Panc1 (cell line): ENCODE measurements at regions not wholly inside any gene's neighbourhood (a gene's known extent, or its start where the extent isn't known, plus 50 kb on each side); places are given as distances from the start of the nearest gene placed in this dataset.

Source experiments
- POLR2AphosphoS5 ChIP-seq: IDR thresholded peaks from 2 replicates; pipeline ENCODE4 v1.6.1; 2012; ENCODE audit warnings: mild to moderate bottlenecking, low read depth, low read length, moderate library complexity
- SIN3A ChIP-seq: IDR thresholded peaks from 2 replicates; pipeline ENCODE4 v1.6.1; 2012; ENCODE audit warnings: low read depth, mild to moderate bottlenecking, low read length, moderate library complexity, borderline replicate concordance; ENCODE audit not compliant: insufficient read depth
- TCF7L2 ChIP-seq: IDR thresholded peaks from 2 replicates; pipeline ENCODE4 v1.6.1; 2011; ENCODE audit warnings: mild to moderate bottlenecking, low read depth, low read length, inconsistent platforms
- TF ChIP-seq, protein P1 (sequence below): fragments of 450-650 bp; IDR thresholded peaks from 2 replicates; pipeline ENCODE4 v1.5.1; 2017; ENCODE audit warnings: mild to moderate bottlenecking
- TF ChIP-seq, protein P2 (sequence below), 2 experiments: IDR thresholded peaks; 2 replicates each; pipeline ENCODE4 v1.6.1; 2011 to 2012; ENCODE audit warnings: low read depth in 2 of 2, control low read depth in 1 of 2, low read length in 1 of 2, mild to moderate bottlenecking in 1 of 2, moderate library complexity in 1 of 2; ENCODE audit not compliant: insufficient read depth in 1 of 2

GRCh38 chr5:60526336-60526875 lies 173.6 kb downstream of the DEPDC1B start:
- TF ChIP-seq, protein P1, sequence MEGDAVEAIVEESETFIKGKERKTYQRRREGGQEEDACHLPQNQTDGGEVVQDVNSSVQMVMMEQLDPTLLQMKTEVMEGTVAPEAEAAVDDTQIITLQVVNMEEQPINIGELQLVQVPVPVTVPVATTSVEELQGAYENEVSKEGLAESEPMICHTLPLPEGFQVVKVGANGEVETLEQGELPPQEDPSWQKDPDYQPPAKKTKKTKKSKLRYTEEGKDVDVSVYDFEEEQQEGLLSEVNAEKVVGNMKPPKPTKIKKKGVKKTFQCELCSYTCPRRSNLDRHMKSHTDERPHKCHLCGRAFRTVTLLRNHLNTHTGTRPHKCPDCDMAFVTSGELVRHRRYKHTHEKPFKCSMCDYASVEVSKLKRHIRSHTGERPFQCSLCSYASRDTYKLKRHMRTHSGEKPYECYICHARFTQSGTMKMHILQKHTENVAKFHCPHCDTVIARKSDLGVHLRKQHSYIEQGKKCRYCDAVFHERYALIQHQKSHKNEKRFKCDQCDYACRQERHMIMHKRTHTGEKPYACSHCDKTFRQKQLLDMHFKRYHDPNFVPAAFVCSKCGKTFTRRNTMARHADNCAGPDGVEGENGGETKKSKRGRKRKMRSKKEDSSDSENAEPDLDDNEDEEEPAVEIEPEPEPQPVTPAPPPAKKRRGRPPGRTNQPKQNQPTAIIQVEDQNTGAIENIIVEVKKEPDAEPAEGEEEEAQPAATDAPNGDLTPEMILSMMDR = no peak
- TF ChIP-seq, protein P2, sequence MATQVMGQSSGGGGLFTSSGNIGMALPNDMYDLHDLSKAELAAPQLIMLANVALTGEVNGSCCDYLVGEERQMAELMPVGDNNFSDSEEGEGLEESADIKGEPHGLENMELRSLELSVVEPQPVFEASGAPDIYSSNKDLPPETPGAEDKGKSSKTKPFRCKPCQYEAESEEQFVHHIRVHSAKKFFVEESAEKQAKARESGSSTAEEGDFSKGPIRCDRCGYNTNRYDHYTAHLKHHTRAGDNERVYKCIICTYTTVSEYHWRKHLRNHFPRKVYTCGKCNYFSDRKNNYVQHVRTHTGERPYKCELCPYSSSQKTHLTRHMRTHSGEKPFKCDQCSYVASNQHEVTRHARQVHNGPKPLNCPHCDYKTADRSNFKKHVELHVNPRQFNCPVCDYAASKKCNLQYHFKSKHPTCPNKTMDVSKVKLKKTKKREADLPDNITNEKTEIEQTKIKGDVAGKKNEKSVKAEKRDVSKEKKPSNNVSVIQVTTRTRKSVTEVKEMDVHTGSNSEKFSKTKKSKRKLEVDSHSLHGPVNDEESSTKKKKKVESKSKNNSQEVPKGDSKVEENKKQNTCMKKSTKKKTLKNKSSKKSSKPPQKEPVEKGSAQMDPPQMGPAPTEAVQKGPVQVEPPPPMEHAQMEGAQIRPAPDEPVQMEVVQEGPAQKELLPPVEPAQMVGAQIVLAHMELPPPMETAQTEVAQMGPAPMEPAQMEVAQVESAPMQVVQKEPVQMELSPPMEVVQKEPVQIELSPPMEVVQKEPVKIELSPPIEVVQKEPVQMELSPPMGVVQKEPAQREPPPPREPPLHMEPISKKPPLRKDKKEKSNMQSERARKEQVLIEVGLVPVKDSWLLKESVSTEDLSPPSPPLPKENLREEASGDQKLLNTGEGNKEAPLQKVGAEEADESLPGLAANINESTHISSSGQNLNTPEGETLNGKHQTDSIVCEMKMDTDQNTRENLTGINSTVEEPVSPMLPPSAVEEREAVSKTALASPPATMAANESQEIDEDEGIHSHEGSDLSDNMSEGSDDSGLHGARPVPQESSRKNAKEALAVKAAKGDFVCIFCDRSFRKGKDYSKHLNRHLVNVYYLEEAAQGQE (IDR thresholded peaks at IDR 0.05; ENCODE audit: insufficient read depth in 1 of 2, low read depth in 2 of 2, low read length in 1 of 2) = no peak
- no peak for TF ChIP-seq POLR2AphosphoS5
- TF ChIP-seq TCF7L2 = no peak
- no peak for TF ChIP-seq SIN3A
